Activated CD4-positive, alpha-beta T cell treated with anti-CD3 and anti-CD28 coated beads, Interleukin-2, amount 10 ng/mL, durations not matched to agents 24 days and 14 days (primary cell): ENCODE measurements at regions not wholly inside any gene's neighbourhood (a gene's known extent, or its start where the extent isn't known, plus 50 kb on each side); places are given as distances from the start of the nearest gene placed in this dataset.

Experiments used
- DNase-seq: peaks from one replicate; pipeline ENCODE4 v3.0.0; 2022
- H3K27ac Mint-ChIP-seq: one replicate; pipeline ENCODE4 v1.8.0; 2022; ENCODE audit warnings: mild to moderate bottlenecking, mixed read lengths
- H3K27me3 Mint-ChIP-seq: one replicate; pipeline ENCODE4 v1.8.0; 2022; ENCODE audit warnings: mixed read lengths
- H3K36me3 Mint-ChIP-seq: one replicate; pipeline ENCODE4 v1.8.0; 2022; ENCODE audit warnings: low read depth, mild to moderate bottlenecking, mixed read lengths
- H3K4me1 Mint-ChIP-seq: one replicate; pipeline ENCODE4 v1.8.0; 2021; ENCODE audit warnings: mixed read lengths
- H3K4me3 Mint-ChIP-seq: one replicate; pipeline ENCODE4 v1.8.0; 2022; ENCODE audit warnings: mild to moderate bottlenecking, moderate library complexity, mixed read lengths
- H3K9me3 Mint-ChIP-seq: one replicate; pipeline ENCODE4 v1.8.0; 2021; ENCODE audit warnings: mixed read lengths
- intact Hi-C: fragments of 100-400 bp; cut with micrococcal nuclease; formaldehyde crosslinking; loops from one replicate; pipeline ENCODE4 v1.15.1; 2023

GRCh38 chr11:20274031-20274430 is 89.5 kb upstream of the HTATIP2 start:
- Mint-ChIP-seq H3K27ac (no peak overlapping the region), H3K36me3 (no peaks in the 10 kb centered on the region), H3K27me3 (peaks cover 4% of the 10 kb centered on the region), H3K4me1 (no peaks in the 10 kb centered on the region), H3K9me3 (no peaks in the 10 kb centered on the region), H3K4me3 (no peak overlapping the region)
- no peak for DNase-seq
- intact Hi-C loops, result no loop called here

DNA sequence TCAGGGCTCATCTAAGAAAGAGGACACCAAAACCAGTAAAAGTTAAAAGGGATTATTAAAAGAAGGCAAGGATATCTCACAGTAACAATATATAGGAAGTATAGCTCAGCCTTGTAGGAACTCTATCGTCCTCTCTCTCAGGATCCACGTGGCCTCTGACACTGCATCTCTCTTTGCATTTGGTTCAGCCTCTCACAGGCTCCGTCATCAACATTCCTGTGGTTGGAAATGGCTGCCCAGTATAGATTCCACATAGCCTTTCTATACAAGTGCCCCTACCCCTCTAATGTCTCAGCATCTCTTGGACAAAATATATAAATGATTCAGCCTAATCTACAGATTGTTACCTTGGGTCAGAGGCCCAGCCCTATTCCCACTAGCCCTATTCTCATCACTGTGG is 101.3 kb upstream of the DBX1 start:
- Mint-ChIP-seq H3K27me3 (peaks cover 5% of the 10 kb centered on the region), H3K9me3 (no peaks in the 10 kb centered on the region), H3K4me1 (no peaks in the 10 kb centered on the region), H3K36me3 (no peaks in the 10 kb centered on the region), H3K27ac (no peak overlapping the region), H3K4me3 (no peak overlapping the region)
- intact Hi-C loops, result no loop called here
- peak; percentile 14 for DNase-seq

GRCh38 chr11:20260307-20260706 is 100.0 kb upstream of the DBX1 start:
- H3K9me3 Mint-ChIP-seq, result no peaks in the 10 kb centered on the region
- H3K27ac Mint-ChIP-seq, result no peak overlapping the region
- no peaks in the 10 kb centered on the region for H3K4me1 Mint-ChIP-seq
- no peaks in the 10 kb centered on the region for H3K36me3 Mint-ChIP-seq
- DNase-seq, result no peak
- H3K27me3 Mint-ChIP-seq, result peaks cover 5% of the 10 kb centered on the region
- intact Hi-C loops, result no loop called here
- H3K4me3 Mint-ChIP-seq, result no peak overlapping the region

DNA sequence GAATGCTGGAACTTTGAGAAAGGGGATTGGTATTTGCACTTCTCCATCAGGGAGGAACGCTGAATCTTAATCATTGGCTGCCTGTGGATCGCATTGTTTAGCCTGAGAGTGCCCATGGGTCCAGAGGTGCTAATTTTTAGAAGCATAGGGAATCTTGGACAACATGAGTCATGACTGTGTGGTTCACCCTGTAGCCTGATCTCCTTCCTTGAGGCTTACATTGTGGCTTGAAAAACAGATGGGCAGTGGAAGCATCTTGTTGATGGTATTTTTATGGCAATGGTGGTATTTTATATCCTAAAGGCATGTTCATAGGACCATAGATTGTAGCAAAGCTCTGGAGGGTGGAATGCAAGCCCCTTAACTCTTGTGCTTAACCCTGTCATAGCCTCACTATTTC is 99.2 kb upstream of the DBX1 start:
- H3K4me1 Mint-ChIP-seq, result no peaks in the 10 kb centered on the region
- no peaks in the 10 kb centered on the region for H3K36me3 Mint-ChIP-seq
- peak; percentile 20 for DNase-seq
- H3K4me3 Mint-ChIP-seq, result no peak overlapping the region
- no peaks in the 10 kb centered on the region for H3K9me3 Mint-ChIP-seq
- peaks cover 5% of the 10 kb centered on the region for H3K27me3 Mint-ChIP-seq
- intact Hi-C loops, result no loop called here
- no peak overlapping the region for H3K27ac Mint-ChIP-seq

- H3K9me3 Mint-ChIP-seq, result no peaks in the 10 kb centered on the region
- H3K36me3 Mint-ChIP-seq, result no peaks in the 10 kb centered on the region
- H3K4me1 Mint-ChIP-seq, result no peaks in the 10 kb centered on the region
- H3K27ac Mint-ChIP-seq, result no peak overlapping the region
- H3K27me3 Mint-ChIP-seq, result peaks cover 11% of the 10 kb centered on the region
- DNase-seq, result peak; percentile 15
- intact Hi-C loops, result no loop called here
- no peak overlapping the region for H3K4me3 Mint-ChIP-seq
Measured at GRCh38 chr11:20258376-20258895, 98.2 kb upstream of the DBX1 start.

- Mint-ChIP-seq H3K36me3 (no peaks in the 10 kb centered on the region), H3K4me3 (no peak overlapping the region), H3K9me3 (no peaks in the 10 kb centered on the region), H3K27ac (no peak overlapping the region), H3K4me1 (no peaks in the 10 kb centered on the region), H3K27me3 (peaks cover 11% of the 10 kb centered on the region)
- no peak for DNase-seq
- intact Hi-C loops, result no loop called here
Measured at GRCh38 chr11:20256925-20257324, 96.7 kb upstream of the DBX1 start.

GRCh38 chr11:20253796-20254195 is 93.5 kb upstream of the DBX1 start:
- Mint-ChIP-seq H3K4me1 (no peaks in the 10 kb centered on the region), H3K9me3 (no peaks in the 10 kb centered on the region), H3K36me3 (no peaks in the 10 kb centered on the region), H3K27ac (no peak overlapping the region), H3K4me3 (no peak overlapping the region), H3K27me3 (peaks cover 13% of the 10 kb centered on the region)
- intact Hi-C loops, result no loop called here
- no peak for DNase-seq

DNA sequence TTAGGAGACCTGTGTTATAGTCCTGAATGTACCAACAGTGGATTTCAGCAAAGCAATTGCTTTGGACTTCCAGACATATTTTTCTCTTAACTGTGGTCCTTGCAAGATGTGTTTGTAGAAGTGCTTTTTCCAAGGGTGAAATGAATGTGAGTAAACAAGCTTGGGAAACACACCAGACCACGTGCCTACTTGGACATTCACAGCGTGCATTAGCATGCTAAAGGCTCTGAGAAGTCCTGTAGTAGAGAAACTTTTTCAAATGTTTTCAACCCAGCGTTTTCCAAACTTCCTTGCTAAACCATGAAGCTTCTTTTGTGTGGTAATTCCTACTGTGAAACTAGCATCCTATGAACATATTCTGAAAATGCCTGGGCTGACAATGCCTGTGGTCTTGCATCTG is 91.2 kb upstream of the DBX1 start:
- no peak overlapping the region for H3K27ac Mint-ChIP-seq
- peaks cover 10% of the 10 kb centered on the region for H3K27me3 Mint-ChIP-seq
- no peak for DNase-seq
- no peaks in the 10 kb centered on the region for H3K9me3 Mint-ChIP-seq
- no peaks in the 10 kb centered on the region for H3K36me3 Mint-ChIP-seq
- no peaks in the 10 kb centered on the region for H3K4me1 Mint-ChIP-seq
- H3K4me3 Mint-ChIP-seq, result no peak overlapping the region
- intact Hi-C loops, result no loop called here

- no peak for DNase-seq
- no peak overlapping the region for H3K27ac Mint-ChIP-seq
- intact Hi-C loops, result no loop called here
- peaks cover 10% of the 10 kb centered on the region for H3K27me3 Mint-ChIP-seq
- no peaks in the 10 kb centered on the region for H3K9me3 Mint-ChIP-seq
- H3K36me3 Mint-ChIP-seq, result no peaks in the 10 kb centered on the region
- no peaks in the 10 kb centered on the region for H3K4me1 Mint-ChIP-seq
- H3K4me3 Mint-ChIP-seq, result no peak overlapping the region
Measured at GRCh38 chr11:20250644-20251247, 90.5 kb upstream of the DBX1 start.

DNA sequence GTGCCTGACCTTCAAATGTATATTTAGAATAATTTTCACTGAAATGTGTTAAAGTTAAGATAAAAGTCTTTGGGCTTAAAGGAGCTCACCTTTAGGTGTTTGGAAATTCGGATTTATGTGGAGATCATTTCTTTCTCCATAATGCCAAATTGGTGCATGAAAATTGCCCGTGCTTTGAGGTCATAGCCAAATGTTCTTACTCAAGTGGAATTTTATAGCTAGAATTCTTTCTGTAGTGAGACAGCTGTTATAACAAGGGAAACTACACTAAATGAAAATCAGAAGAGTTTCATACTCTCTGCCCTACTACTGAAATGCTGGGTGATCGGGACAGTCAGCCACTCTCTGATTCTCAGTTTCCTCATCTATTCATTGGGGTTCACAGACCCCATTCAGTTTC is 89.5 kb upstream of the DBX1 start:
- H3K4me1 Mint-ChIP-seq, result no peaks in the 10 kb centered on the region
- peaks cover 10% of the 10 kb centered on the region for H3K27me3 Mint-ChIP-seq
- no peak for DNase-seq
- no peak overlapping the region for H3K27ac Mint-ChIP-seq
- H3K36me3 Mint-ChIP-seq, result no peaks in the 10 kb centered on the region
- H3K9me3 Mint-ChIP-seq, result no peaks in the 10 kb centered on the region
- no peak overlapping the region for H3K4me3 Mint-ChIP-seq
- intact Hi-C loops, result no loop called here

DNA sequence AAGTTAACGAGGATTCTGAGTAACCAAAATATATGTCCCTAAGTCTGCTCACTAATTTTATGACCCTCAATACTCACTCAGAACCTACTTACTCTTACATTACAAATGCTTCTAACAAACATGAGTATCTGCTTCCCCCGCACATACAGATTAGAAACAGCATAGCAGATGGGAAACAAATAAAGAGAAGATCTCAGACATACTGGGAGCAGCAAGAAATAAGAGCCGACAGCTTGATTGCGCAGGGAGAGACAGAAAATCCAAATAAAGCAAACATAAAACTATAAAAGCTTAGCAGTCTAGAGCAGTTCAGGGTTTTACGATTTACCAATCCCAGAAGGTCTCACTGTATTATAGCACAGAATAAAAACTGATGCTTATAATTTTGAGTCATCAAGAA is 89.1 kb upstream of the DBX1 start:
- intact Hi-C loops, result no loop called here
- Mint-ChIP-seq H3K4me3 (no peak overlapping the region), H3K27me3 (peaks cover 10% of the 10 kb centered on the region), H3K36me3 (no peaks in the 10 kb centered on the region), H3K4me1 (no peaks in the 10 kb centered on the region), H3K9me3 (no peaks in the 10 kb centered on the region), H3K27ac (no peak overlapping the region)
- no peak for DNase-seq

DNA sequence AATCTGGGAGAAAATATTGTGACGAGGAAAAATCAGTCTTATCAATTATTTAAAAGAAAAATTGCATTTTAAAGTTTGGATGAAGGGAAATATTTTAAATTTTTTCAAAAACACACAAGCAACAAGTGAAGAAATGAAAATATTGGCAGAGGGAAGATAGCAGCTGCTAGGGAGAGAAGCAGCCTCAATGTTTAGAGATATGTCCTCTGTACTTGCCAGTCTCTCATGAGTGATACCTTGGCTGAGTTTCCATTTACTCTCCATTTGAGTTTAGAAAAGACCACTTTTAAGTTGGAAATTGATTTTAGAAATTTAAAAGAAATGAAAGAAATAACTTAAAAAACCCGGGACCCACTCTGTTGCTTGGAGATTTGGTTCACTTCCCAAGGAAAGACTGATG is 88.6 kb upstream of the DBX1 start:
- intact Hi-C loops, result no loop called here
- no peaks in the 10 kb centered on the region for H3K9me3 Mint-ChIP-seq
- no peaks in the 10 kb centered on the region for H3K4me1 Mint-ChIP-seq
- no peak for DNase-seq
- no peaks in the 10 kb centered on the region for H3K36me3 Mint-ChIP-seq
- no peak overlapping the region for H3K4me3 Mint-ChIP-seq
- no peak overlapping the region for H3K27ac Mint-ChIP-seq
- H3K27me3 Mint-ChIP-seq, result peaks cover 7% of the 10 kb centered on the region

- intact Hi-C loops, result no loop called here
- DNase-seq, result no peak
- Mint-ChIP-seq H3K36me3 (no peaks in the 10 kb centered on the region), H3K4me1 (no peaks in the 10 kb centered on the region), H3K4me3 (no peak overlapping the region), H3K27ac (no peak overlapping the region), H3K9me3 (no peaks in the 10 kb centered on the region), H3K27me3 (peaks cover 5% of the 10 kb centered on the region)
Measured at GRCh38 chr11:20248121-20248772, 88.0 kb upstream of the DBX1 start.

DNA sequence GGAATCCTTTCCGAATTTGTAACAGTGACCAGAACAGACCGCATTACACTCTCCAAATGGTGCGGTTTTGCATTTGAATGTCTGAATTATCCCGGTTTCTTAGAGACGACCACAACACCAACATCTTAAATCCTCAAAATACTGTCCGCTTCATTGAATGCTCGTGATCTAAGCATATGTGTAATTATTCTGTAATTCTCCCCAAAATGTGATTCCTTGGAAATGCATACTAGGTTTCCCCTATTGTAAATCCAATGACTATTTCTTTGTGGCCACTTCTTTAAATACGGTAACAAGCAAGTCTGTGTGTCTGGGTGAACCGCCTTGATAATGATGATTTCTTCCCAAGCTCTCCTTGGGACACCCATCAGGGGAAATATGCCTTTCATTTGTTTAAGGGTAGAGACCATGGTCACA is 87.3 kb upstream of the DBX1 start:
- Mint-ChIP-seq H3K27ac (no peak overlapping the region), H3K27me3 (peaks cover 9% of the 10 kb centered on the region), H3K9me3 (no peaks in the 10 kb centered on the region), H3K4me3 (no peak overlapping the region), H3K4me1 (no peaks in the 10 kb centered on the region), H3K36me3 (no peaks in the 10 kb centered on the region)
- intact Hi-C loops, result no loop called here
- DNase-seq, result no peak

- Mint-ChIP-seq H3K9me3 (no peaks in the 10 kb centered on the region), H3K4me3 (no peak overlapping the region), H3K4me1 (no peaks in the 10 kb centered on the region), H3K36me3 (no peaks in the 10 kb centered on the region), H3K27ac (no peak overlapping the region), H3K27me3 (peaks cover 7% of the 10 kb centered on the region)
- DNase-seq, result no peak
- intact Hi-C loops, result no loop called here
Measured at GRCh38 chr11:20243974-20244373, 83.7 kb upstream of the DBX1 start.
